LNCaP clone FGC (cell line): ENCODE measurements at regions not wholly inside any gene's neighbourhood (a gene's known extent, or its start where the extent isn't known, plus 50 kb on each side); places are given as distances from the start of the nearest gene placed in this dataset.

Source experiments
- DNase-seq: peaks from one replicate; pipeline ENCODE4 v3.0.0-alpha.2; 2011; ENCODE audit warnings: low read depth
- H3K4me3 ChIP-seq: 2 replicates; pipeline ENCODE4 v1.5.1; 2011; ENCODE audit warnings: mild to moderate bottlenecking, low read depth, low read length, control low read depth
- CTCF ChIP-seq: IDR thresholded peaks from 2 replicates; pipeline ENCODE4 v1.5.1; 2012; ENCODE audit warnings: mild to moderate bottlenecking; ENCODE audit not compliant: control insufficient read depth, insufficient read depth; ENCODE audit errors: extremely low read depth

GRCh38 chr4:59341506-59341905, 1858.6 kb upstream of the ADGRL3 start:
- TF ChIP-seq CTCF: no peak
- peak; percentile 94 for DNase-seq
- no peak overlapping the region for H3K4me3 ChIP-seq

DNA sequence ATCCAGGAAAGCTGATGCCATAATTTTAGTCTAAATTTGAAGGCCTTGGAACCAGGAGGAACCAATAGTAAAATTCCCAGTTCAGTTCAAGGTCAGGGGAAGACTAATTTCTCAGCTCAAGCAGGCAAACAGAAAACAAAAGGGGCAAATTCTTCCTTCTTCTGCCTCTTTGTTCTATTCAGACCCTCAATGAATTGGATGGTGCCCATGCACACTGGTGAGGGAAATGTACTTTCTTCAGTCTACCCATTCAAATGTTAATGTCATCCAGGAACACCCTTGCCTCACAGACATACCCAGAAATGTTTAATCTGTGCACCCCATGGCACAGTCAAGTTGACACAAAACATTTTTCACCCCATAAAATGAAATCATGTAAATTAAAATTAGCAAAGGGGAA, 1851.2 kb upstream of the ADGRL3 start:
- no peak overlapping the region for H3K4me3 ChIP-seq
- no peak for DNase-seq
- TF ChIP-seq CTCF: no peak

DNA sequence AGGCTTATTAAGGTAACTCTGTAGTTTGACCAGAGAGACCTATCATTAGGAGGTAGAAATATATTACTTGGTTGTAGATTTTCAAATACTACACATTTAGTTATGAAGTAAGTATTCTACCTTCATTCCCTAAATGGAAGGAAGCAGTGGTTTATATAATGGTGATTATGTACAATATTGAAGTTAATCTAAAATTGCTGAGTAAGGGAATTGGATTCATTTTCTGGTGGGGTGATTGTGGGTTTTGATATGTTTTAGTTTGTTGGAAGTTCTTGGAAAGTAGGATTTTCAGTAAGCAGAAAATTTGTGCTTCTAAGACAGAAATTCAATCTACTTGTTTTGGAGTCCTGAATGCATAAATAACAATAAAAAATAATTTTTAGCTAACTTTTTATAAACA, 1830.9 kb upstream of the ADGRL3 start:
- no peak overlapping the region for H3K4me3 ChIP-seq
- DNase-seq: no peak
- no peak for TF ChIP-seq CTCF

- H3K4me3 ChIP-seq: no peak overlapping the region
- no peak for DNase-seq
- no peak for TF ChIP-seq CTCF
Measured at GRCh38 chr4:59374416-59374815, 1825.7 kb upstream of the ADGRL3 start.

DNA sequence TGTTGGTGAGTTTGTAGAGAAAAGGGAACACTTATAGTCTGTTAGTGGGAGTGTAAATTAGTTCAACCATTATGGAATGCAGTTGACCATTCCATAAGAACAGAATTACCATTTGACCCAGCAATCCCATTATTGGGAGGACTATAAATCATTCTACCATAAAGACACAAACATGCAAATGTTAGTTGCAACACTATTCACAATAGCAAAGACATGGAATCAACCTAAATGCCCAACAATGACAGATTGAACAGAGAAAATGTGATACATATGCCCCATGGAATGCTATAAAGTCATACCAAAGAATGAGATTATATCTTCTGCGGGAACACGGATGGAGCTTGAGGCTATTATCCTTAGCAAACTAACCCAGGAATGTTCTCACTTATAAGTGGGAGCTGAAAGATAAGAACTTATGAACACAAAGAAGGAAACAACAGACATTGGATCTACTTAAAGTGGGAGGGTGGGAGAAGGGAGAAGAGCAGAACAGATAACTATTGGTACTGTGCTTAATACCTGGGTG, 1819.2 kb upstream of the ADGRL3 start:
- DNase-seq: no peak
- no peak overlapping the region for H3K4me3 ChIP-seq
- no peak for TF ChIP-seq CTCF

- no peak for TF ChIP-seq CTCF
- no peak overlapping the region for H3K4me3 ChIP-seq
- no peak for DNase-seq
Measured at GRCh38 chr4:59381591-59381990, 1818.5 kb upstream of the ADGRL3 start.
